ENCODE measurements at regions not wholly inside any gene's neighbourhood (a gene's known extent, or its start where the extent isn't known, plus 50 kb on each side); places are given as distances from the start of the nearest gene placed in this dataset.
"Not testable (repeated sequence)": the region's sequence is repeated elsewhere in the genome, so short reads cannot be mapped to it uniquely, and the experiment has no call there.

- ATAC-seq (no peak), DNase-seq (no peak)
- intact Hi-C loops (cut with DNase I), result no loop called here
- Histone ChIP-seq H3K4me1 (no peaks in the 10 kb centered on the region), H3K27me3 (no peaks in the 10 kb centered on the region), H3K4me3 (no peak overlapping the region), H3K27ac (no peak overlapping the region), H3K9me3 (peaks cover 0 to 20% of the 10 kb centered on the region in 2 donors), H3K36me3 (no peaks in the 10 kb centered on the region)
- TF ChIP-seq CTCF (IDR thresholded peaks at IDR 0.05), result no peak
These were observed 686.2 kb downstream of the METTL15 start for GRCh38 chr11:28794405-28794804.

DNA sequence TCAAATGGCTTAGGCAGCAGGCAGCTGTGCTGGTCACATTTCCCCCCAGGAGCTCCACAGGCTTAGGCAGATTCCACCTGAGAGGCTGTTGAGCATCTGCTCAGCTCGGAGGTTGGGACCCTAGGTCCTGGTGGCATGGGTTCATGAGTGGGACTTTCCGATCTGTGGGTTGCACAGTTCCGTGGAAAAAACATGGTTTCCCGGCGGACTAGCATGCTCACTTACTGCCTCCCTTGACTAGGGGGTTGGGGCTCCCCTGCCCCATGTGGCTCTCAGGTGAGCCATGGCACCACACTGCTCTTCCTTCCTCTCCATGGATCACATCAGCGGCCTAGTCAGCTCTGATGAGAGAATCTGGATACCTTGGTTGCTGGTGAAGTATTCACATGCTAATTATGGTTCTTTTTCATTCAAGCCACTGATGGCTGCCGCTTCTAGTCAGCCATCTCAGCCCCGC, 685.1 kb downstream of the METTL15 start:
- Histone ChIP-seq H3K4me1 (no peaks in the 10 kb centered on the region), H3K9me3 (peaks cover 0 to 20% of the 10 kb centered on the region in 2 donors), H3K4me3 (no peak overlapping the region), H3K36me3 (no peaks in the 10 kb centered on the region), H3K27ac (no peak overlapping the region), H3K27me3 (no peaks in the 10 kb centered on the region)
- DNase-seq, result no peak
- ATAC-seq, result no peak
- intact Hi-C loops (cut with DNase I), result no loop called here
- no peak for TF ChIP-seq CTCF (IDR thresholded peaks at IDR 0.05)

- TF ChIP-seq CTCF (IDR thresholded peaks at IDR 0.05), result no peak
- H3K36me3 ChIP-seq, result no peaks in the 10 kb centered on the region
- H3K4me1 ChIP-seq, result no peaks in the 10 kb centered on the region
- H3K9me3 ChIP-seq, result peaks cover 0 to 20% of the 10 kb centered on the region in 2 donors
- H3K27me3 ChIP-seq, result no peaks in the 10 kb centered on the region
- DNase-seq (no peak), ATAC-seq (no peak)
- intact Hi-C loops (cut with DNase I), result no loop called here
- no peak overlapping the region for H3K4me3 ChIP-seq
- H3K27ac ChIP-seq, result no peak overlapping the region
These were observed 684.7 kb downstream of the METTL15 start for GRCh38 chr11:28792856-28793255.

DNA sequence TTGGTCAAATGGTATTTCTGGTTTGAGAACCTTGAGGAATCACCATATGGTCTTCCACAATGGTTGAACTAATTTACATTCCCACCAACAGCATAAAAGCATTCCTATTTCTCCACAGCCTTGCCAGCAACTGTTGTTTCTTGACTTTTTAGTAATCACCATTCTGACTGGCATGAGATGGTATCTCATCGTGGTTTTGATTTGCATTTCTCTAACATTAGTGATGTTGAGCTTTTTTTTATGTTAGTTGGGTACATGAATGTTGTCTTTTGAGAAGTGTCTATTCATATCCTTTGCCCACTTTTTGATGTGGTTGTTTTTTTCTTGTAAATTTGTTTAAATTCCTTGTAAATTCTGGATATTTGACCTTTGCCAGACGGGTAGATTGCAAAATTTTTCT, 679.7 kb downstream of the METTL15 start:
- peaks cover 0 to 24% of the 10 kb centered on the region in 2 donors for H3K9me3 ChIP-seq
- H3K4me1 ChIP-seq; ATAC-seq; H3K36me3 ChIP-seq; H3K27ac ChIP-seq; H3K27me3 ChIP-seq; intact Hi-C loops (cut with DNase I); DNase-seq; H3K4me3 ChIP-seq: not testable (repeated sequence)

GRCh38 chr11:28777126-28777525, 668.9 kb downstream of the METTL15 start:
- no peak for TF ChIP-seq CTCF (IDR thresholded peaks at IDR 0.05)
- no peaks in the 10 kb centered on the region for H3K27me3 ChIP-seq
- no peak overlapping the region for H3K27ac ChIP-seq
- no peaks in the 10 kb centered on the region for H3K36me3 ChIP-seq
- ATAC-seq, result no peak
- no peak overlapping the region for H3K4me3 ChIP-seq
- DNase-seq, result no peak
- H3K9me3 ChIP-seq, result peaks cover 0 to 57% of the 10 kb centered on the region in 2 donors
- no peaks in the 10 kb centered on the region for H3K4me1 ChIP-seq
- intact Hi-C loops (cut with DNase I), result no loop called here

DNA sequence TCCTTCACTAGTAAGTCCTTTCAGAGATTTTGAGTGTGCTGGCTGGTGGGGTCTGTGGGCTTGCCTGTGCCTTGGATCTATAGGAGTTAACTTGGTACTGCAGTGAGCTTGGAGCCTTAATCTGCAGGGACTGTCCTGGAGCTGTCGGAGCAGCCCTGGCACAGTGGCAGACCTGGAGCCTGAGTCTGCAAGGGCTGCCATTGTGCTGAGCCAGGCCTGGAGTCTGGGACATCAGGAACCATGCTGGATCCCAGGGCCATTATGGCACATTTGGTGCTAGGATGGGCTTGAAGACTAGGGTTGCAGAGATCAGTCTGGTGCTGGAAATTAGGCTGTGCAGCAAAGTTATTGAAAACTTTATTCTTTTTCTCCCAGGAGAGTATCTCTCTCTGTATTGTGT, 665.4 kb downstream of the METTL15 start:
- no peak for TF ChIP-seq CTCF (IDR thresholded peaks at IDR 0.05)
- ATAC-seq, result no peak

More for the DNA sequence above, 665.4 kb downstream of the METTL15 start:
- H3K27ac ChIP-seq, result no peak overlapping the region
- no peak for DNase-seq
- no peak overlapping the region for H3K4me3 ChIP-seq
- H3K36me3 ChIP-seq, result no peaks in the 10 kb centered on the region
- H3K9me3 ChIP-seq, result peaks cover 0 to 35% of the 10 kb centered on the region in 2 donors
- no peaks in the 10 kb centered on the region for H3K27me3 ChIP-seq
- intact Hi-C loops (cut with DNase I), result no loop called here
- no peaks in the 10 kb centered on the region for H3K4me1 ChIP-seq

Measured in left lung (tissue), 4 donors.